OCI-LY3 (cell line): ENCODE measurements at regions not wholly inside any gene's neighbourhood (a gene's known extent, or its start where the extent isn't known, plus 50 kb on each side); places are given as distances from the start of the nearest gene placed in this dataset.

Experiments used
- EZH2phosphoT487 ChIP-seq: fragments of 200-600 bp; shearing (Covaris generic); IDR thresholded peaks from 2 replicates; pipeline ENCODE4 v1.6.1; 2018; ENCODE audit warnings: antibody characterized with exemption, mixed run types, low read depth
- TF ChIP-seq, protein P1 (sequence below): fragments of 200-600, 300-600 bp; sonication (generic); IDR thresholded peaks from 2 replicates; pipeline ENCODE4 v1.5.1; 2014; ENCODE audit warnings: antibody characterized with exemption, low read length, low read depth

- TF ChIP-seq, protein P1, sequence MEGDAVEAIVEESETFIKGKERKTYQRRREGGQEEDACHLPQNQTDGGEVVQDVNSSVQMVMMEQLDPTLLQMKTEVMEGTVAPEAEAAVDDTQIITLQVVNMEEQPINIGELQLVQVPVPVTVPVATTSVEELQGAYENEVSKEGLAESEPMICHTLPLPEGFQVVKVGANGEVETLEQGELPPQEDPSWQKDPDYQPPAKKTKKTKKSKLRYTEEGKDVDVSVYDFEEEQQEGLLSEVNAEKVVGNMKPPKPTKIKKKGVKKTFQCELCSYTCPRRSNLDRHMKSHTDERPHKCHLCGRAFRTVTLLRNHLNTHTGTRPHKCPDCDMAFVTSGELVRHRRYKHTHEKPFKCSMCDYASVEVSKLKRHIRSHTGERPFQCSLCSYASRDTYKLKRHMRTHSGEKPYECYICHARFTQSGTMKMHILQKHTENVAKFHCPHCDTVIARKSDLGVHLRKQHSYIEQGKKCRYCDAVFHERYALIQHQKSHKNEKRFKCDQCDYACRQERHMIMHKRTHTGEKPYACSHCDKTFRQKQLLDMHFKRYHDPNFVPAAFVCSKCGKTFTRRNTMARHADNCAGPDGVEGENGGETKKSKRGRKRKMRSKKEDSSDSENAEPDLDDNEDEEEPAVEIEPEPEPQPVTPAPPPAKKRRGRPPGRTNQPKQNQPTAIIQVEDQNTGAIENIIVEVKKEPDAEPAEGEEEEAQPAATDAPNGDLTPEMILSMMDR: no peak
- no peak for TF ChIP-seq EZH2phosphoT487
These were observed 62.7 kb upstream of the PGM2 start for GRCh38 chr4:37763831-37764230.
